Adrenal gland (tissue), 9 donors: ENCODE measurements at regions not wholly inside any gene's neighbourhood (a gene's known extent, or its start where the extent isn't known, plus 50 kb on each side); places are given as distances from the start of the nearest gene placed in this dataset.

Experiments used
- DNase-seq, 7 donors: peaks; one replicate each; pipeline ENCODE4 v3.0.0-alpha.2; 2019 to 2020
- H3K27ac ChIP-seq, 5 donors: fragments of 200-600 bp; sonication (generic) in 4 of 5; 1 replicate in 3 of 5; 2 replicates in 2 of 5; pipeline versions ENCODE4 v1.5.1 to v1.8.0; 2016 to 2020; ENCODE audit warnings: mild to moderate bottlenecking in 1 of 5
- H3K27me3 ChIP-seq: fragments of 200-600 bp; 2 replicates; pipeline ENCODE4 v1.8.0; 2021
- H3K36me3 ChIP-seq, 2 donors: fragments of 200-600 bp; replicated peaks in 1 of 2; 1 replicate in 1 of 2; 2 replicates in 1 of 2; pipeline versions ENCODE4 v1.5.1 to v1.8.0; 2018 to 2022
- H3K4me1 ChIP-seq, 2 donors: fragments of 200-600 bp; replicated peaks in 1 of 2; 1 replicate in 1 of 2; 2 replicates in 1 of 2; pipeline versions ENCODE4 v1.5.1 to v1.8.0; 2018 to 2021
- H3K4me3 ChIP-seq, 4 donors: fragments of 200-600 bp; sonication (generic) in 3 of 4; one replicate each; pipeline ENCODE4 v1.5.1; 2016 to 2018
- H3K9me3 ChIP-seq, 3 donors: fragments of 200-600 bp; sonication (generic) in 1 of 3; replicated peaks in 1 of 3; 1 replicate in 2 of 3; 2 replicates in 1 of 3; pipeline versions ENCODE4 v1.5.1 to v1.8.0; 2016 to 2021
- POLR2A ChIP-seq, 2 donors: fragments of 450-650 bp; IDR thresholded peaks; one replicate each; pipeline ENCODE4 v1.6.1; 2017; ENCODE audit warnings: antibody characterized with exemption in 2 of 2, mild to moderate bottlenecking in 2 of 2, moderate library complexity in 1 of 2
- WGBS, 4 donors: extraction: QIAGEN DNeasy Blood & Tissue Kit in 2 of 4; methylation state at CpG; one replicate each; pipeline versions ENCODE4 v1.1.5 to v1.1.7; 2013 to 2017; 5-methylcytosine and 5-hydroxymethylcytosine counted together
- intact Hi-C, 2 donors: fragments of 100-400 bp; cut with DNase I; formaldehyde crosslinking; loops; one replicate each; pipeline versions ENCODE4 v1.14.1 to v1.15.0; 2022 to 2023
- TF ChIP-seq, protein P1 (sequence below), 6 experiments: fragments of 450-650 bp in 4 of 6; fragments of 200-600 bp in 2 of 6; sonication (generic) in 1 of 6; IDR thresholded peaks; 1 replicate in 5 of 6; 2 replicates in 1 of 6; pipeline versions ENCODE4 v1.5.1 to v1.8.0; 2016 to 2021; ENCODE audit warnings: antibody characterized with exemption in 6 of 6, mild to moderate bottlenecking in 2 of 6, moderate library complexity in 1 of 6
- donor health status: healthy with polysubstance abuse.
- donor health status: Bipolar disorder and iron deficiency.
- donor health status: DM: yes; HTN: yes; CAD: no.
- donor health status: DM: no; HTN: no; CAD: no.
- donor health status: DM: no; HTN: no; CAD: no.

DNA sequence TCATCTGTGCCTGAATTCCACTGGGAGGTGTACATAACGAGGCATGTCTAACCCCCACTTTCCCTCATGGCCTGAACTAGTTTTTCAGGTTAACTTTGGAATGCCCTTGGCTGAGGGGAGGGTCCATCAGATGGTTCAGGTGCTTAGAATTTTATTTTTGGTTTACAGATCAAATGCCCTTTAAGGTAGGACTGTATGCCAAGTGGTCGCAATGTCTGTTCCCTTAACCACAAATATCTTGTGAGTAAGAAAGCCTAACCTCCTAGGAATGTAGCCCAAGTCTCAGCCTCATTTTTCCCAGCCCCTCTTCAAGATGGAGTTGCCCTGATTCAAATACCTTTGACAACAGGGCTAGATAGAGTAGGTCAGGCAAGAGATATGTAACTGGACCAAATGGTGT, 78.4 kb downstream of the RNASET2 start:
- WGBS, 4 donors = 84 to 88% (median 86%) methylated on average over 2 of the region's 2 CpGs

DNA sequence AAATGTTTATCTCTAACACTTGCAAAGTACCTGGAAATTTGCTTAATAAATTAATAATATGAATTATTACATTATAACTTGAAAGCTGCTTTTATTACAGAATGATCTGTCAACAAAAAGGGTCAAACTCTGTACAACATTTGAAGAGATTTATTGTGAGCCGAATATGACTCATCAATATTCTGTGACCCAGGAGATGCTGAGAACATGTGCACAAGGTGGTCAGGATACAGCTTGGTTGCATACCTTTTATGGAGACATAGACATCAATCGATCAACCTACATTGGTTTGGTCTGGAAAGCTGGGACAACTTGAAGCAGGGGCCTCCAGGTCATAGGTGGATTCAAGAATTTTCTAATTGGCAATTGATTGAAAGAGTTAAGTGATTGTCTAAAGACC, 79.0 kb downstream of the RNASET2 start:
- Histone ChIP-seq H3K4me3 (no peak overlapping the region), H3K27ac (no peak overlapping the region), H3K4me1 (no peaks in the 10 kb centered on the region), H3K27me3 (no peaks in the 10 kb centered on the region), H3K36me3 (no peaks in the 10 kb centered on the region), H3K9me3 (no peaks in the 10 kb centered on the region)
- no peak for TF ChIP-seq POLR2A (IDR thresholded peaks at IDR 0.05)
- TF ChIP-seq, protein P1, sequence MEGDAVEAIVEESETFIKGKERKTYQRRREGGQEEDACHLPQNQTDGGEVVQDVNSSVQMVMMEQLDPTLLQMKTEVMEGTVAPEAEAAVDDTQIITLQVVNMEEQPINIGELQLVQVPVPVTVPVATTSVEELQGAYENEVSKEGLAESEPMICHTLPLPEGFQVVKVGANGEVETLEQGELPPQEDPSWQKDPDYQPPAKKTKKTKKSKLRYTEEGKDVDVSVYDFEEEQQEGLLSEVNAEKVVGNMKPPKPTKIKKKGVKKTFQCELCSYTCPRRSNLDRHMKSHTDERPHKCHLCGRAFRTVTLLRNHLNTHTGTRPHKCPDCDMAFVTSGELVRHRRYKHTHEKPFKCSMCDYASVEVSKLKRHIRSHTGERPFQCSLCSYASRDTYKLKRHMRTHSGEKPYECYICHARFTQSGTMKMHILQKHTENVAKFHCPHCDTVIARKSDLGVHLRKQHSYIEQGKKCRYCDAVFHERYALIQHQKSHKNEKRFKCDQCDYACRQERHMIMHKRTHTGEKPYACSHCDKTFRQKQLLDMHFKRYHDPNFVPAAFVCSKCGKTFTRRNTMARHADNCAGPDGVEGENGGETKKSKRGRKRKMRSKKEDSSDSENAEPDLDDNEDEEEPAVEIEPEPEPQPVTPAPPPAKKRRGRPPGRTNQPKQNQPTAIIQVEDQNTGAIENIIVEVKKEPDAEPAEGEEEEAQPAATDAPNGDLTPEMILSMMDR (IDR thresholded peaks at IDR 0.05) = no peak
- DNase-seq = no peak
- 82 to 88% (median 86%) methylated on average over 2 of the region's 2 CpGs for whole genome bisulfite sequencing, 4 donors
- intact Hi-C loops = no loop called here

More for the DNA sequence above, 78.4 kb downstream of the RNASET2 start:
- H3K9me3 ChIP-seq = no peaks in the 10 kb centered on the region
- TF ChIP-seq, protein P1 (IDR thresholded peaks at IDR 0.05) = no peak
- TF ChIP-seq POLR2A (IDR thresholded peaks at IDR 0.05) = no peak
- DNase-seq = no peak
- H3K4me3 ChIP-seq = no peak overlapping the region
- H3K36me3 ChIP-seq = no peaks in the 10 kb centered on the region
- H3K4me1 ChIP-seq = no peaks in the 10 kb centered on the region
- no peaks in the 10 kb centered on the region for H3K27me3 ChIP-seq
- H3K27ac ChIP-seq = no peak overlapping the region
- intact Hi-C loops = no loop called here

DNA sequence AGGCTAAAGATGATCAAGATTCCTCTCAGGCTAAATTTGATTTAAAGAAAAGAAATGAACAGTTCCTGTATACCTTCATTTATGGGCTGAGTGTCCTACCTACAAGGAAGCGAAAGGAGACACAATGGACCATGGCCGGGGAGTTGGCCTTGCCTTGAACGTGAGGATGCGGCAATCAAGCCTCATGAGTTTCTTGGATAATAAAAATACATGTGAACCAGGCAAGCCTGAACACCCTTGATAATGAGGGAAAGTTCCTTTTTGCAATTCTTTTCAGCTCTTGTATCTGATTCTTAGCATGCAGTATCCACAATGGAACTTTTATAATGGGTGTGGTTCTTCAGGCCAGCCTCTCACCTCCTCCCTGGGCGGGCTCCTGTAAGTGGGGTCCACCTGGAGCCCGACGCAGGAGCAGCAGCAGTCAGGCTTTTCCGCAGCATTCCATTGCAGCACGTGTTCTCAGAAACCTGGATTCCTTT, 83.8 kb downstream of the RNASET2 start:
- Histone ChIP-seq H3K9me3 (no peaks in the 10 kb centered on the region), H3K36me3 (no peaks in the 10 kb centered on the region), H3K27me3 (no peaks in the 10 kb centered on the region), H3K4me1 (no peaks in the 10 kb centered on the region), H3K27ac (no peak overlapping the region), H3K4me3 (no peak overlapping the region)
- intact Hi-C loops = no loop called here
- WGBS, 4 donors = 67 to 79% (median 71%) methylated on average over 8 to 9 of the region's 9 CpGs
- no peak for TF ChIP-seq POLR2A (IDR thresholded peaks at IDR 0.05)
- TF ChIP-seq, protein P1 (IDR thresholded peaks at IDR 0.05) = no peak
- no peak for DNase-seq

DNA sequence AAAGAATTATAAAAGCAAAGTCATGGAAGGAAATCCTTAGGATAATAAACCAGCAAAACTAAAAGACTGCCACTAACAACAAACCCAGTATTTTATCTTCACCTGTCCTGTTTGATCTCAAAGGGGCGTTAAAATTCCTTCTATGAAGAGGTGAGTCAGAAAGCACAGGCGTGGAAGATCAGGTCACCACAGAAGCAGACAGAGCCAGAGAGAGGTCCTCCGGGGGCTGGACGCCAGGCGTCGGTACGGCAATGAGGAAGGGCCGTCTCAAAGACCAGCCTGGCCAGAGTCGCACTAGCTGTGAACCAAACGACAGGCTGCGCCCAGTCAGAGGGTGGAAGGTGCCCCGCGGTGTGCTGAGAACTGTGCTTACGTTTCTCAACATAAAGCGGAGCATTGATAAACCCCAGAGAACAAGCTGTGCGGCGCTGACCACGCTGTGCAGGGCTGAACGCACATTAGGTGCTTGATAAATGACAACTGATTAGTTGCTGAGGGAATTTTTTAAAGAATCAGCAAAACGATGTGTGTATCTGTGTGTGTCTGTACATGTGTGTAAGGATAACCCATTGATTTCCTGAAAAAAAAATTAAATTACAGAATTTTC, 85.6 kb downstream of the RNASET2 start:
- no peak for DNase-seq
- 83 to 87% (median 84%) methylated on average over 14 to 20 of the region's 20 CpGs for WGBS, 4 donors

More for the DNA sequence above, 85.6 kb downstream of the RNASET2 start:
- TF ChIP-seq, protein P1 (IDR thresholded peaks at IDR 0.05) = no peak
- TF ChIP-seq POLR2A (IDR thresholded peaks at IDR 0.05) = no peak
- Histone ChIP-seq H3K36me3 (no peaks in the 10 kb centered on the region), H3K9me3 (no peaks in the 10 kb centered on the region), H3K27me3 (no peaks in the 10 kb centered on the region), H3K4me3 (no peak overlapping the region), H3K27ac (no peak overlapping the region), H3K4me1 (no peaks in the 10 kb centered on the region)
- intact Hi-C loops = no loop called here
